Occipital lobe (tissue), 1 donor: ENCODE measurements at regions not wholly inside any gene's neighbourhood (a gene's known extent, or its start where the extent isn't known, plus 50 kb on each side); places are given as distances from the start of the nearest gene placed in this dataset.
"Not testable (repeated sequence)": the region's sequence is repeated elsewhere in the genome, so short reads cannot be mapped to it uniquely, and the experiment has no call there.

Experiments used
- DNase-seq: peaks from one replicate; lab custom pipeline; 2025; lab: John Stamatoyannopoulos, UW

DNA sequence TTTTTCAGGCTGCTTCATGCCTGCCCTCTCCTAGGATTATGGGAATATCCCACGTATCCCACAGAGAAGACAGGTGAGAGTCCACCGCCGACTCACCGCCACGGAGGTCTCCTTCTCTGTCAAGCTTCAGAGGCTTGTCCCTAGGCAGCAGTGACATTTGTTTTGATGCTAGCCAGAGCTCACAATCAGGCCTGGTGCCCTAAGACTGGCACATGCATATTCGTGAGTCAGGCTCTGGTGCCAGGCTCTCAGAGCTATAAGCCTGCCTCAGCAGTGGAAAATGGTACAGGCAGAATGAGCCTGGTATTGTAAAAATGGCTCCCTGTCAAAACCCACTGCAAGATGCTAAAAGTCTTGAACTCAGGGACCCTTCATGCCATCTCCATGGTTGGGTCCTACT, 65.5 kb downstream of the RBMY1A1 start:
- DNase-seq: no peak

DNA sequence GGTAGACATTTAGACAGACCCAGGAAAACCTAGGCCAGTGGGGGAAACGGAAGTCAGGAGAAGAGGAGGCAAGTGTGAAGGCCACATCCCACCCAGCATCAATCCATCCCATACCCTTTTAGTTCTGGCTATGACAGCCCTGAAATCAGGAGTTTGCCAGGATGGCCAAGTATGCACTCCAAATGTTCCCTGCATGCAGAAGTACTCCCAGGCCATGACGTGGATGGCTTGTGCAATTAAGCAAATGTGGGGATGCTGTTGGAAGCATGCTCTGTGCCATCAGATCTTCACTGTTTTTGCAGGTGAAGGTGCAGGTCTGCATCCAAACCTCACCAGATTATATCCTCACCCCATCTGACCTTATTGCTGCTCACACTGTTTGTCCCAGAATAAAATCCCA, 66.8 kb downstream of the RBMY1A1 start:
- DNase-seq: no peak

DNA sequence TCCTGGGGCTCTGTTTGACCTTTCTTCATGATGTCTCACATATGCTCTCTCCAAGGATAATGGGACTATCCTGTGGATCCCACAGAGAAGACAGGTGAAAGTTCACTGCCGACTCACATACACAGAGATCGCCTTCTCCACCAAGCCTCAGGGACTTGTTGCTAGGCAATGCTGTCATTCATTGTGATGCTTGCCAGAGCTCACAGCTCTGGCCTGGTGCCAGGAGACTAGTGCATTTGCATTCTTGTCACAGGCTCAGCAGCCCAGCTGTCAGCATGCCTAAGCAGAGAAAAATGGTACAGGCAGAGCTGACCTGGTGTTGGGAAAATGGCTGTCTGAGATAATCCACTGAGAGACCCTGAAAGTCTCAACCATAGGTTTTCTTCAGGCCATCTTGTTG, 67.9 kb downstream of the RBMY1A1 start:
- DNase-seq: peak; percentile 28

GRCh38 chrY:21636137-21636536, 101.5 kb downstream of the RBMY1A1 start:
- no peak for DNase-seq

DNA sequence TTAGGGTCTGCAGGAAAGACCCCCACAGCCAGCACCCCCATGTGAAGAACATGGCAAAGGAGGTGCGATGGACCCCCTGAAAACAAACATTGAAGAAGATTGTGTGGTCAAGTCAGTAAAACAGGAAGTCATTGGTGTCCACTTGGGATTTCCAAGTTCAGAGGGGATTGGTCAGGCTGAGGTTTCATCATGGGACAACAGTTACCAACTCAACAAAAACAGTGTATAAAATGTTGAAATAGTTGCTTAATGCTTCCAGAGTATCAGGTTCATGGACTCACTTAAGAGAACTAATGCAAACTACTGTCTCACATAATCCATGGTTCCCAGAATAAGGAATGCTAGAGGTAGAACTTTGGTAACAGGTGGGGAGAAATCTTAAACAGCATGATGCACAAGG, 115.8 kb downstream of the RBMY1A1 start:
- DNase-seq: no peak

DNA sequence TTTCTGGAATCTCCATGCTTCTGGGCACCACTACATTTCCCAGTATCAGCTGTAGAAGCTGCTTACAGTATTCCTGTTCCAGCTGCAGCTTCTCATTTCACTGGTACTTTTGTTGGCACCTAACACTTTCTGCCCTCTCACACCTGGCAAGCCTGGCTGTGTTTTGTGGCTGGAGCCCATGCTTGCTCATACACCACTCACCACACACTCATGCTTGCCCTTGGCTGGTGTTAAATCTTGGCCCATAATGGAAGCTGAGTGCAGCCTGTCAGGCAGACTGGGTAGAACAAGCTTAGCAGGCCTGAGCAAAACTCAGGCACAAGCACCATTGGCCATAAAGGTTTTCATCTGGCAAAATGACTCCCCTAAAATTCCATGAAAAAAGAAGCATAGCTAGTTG, 124.4 kb downstream of the RBMY1A1 start:
- DNase-seq: not testable (repeated sequence)

DNA sequence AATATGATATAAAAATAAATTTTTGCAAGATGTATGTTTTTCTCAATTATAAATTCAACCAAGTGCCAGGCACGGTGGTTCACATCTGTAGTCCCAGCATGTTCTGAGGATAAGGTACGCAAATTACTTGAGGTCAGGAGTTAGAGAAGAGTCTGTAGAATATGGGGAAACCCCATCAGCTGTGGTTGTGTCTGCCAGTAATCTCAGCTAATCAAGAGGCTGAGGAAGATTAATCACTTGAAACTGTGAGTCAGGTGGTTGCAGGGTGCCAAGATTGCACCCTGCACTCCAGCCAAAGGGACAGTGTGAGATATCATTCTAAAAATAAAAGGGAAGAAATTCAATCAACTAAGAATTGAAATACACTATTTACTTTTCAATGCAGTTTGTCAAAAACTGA, 144.9 kb downstream of the RBMY1A1 start:
- DNase-seq: not testable (repeated sequence)

GRCh38 chrY:21686369-21686768, 151.7 kb downstream of the RBMY1A1 start:
- not testable (repeated sequence) for DNase-seq

DNA sequence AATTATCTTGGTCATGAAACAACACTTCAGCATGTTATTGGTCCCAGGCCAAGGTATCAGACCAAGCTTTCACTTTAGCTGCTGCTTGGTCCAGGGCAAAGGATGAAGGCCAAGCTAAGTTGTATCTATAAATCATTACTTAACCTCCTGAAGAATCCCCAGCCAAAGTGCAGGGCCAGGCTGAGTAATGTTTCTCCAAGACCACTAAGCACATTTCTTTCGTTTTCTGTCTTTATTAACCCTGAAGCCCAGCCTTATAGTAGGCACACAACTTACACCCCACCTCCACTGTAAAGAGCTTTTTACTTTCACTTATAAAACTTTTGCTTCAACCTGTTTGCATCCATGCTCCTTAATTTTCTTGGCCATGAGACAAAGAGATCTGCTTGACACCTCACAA, 167.3 kb downstream of the RBMY1A1 start:
- DNase-seq: not testable (repeated sequence)

DNA sequence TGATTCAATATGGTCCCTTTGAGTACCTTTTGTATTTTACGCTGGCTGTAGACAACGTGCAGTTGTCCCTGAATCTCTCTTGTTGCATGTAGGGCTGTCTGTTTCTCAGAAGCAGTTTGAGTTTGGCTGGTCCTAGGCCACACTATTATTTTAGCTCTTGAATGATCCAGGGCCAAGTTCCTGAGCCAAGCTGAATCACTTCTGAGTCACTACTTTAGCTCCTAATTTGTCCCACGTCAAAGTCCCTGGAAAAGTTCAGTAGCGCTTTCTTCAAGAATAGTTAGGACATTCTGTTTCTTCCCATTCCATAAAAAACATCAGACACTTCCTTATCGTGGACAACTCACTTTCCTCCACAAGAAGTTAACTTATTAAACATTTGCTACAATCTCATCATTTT, 168.2 kb downstream of the RBMY1A1 start:
- peak; percentile 0 for DNase-seq

DNA sequence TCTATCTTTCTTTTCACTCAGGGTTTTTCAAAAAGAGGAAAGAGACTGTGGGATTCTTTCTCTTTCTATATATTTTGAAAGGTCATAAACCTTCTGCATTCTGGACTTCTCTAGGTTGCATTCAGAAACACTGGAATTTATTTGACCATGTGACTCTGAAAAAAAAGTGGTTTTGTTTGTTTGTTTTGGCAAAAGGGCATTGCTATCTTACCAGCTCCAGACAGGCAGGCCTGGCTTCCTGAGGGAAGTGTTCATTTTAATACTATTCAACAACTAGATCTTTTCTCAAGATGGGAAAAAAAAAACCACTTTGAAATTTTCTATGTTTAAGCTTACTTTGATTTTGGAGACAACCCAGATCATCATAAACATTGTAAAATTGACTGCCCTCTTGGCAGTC, 170.6 kb downstream of the RBMY1A1 start:
- DNase-seq: no peak

GRCh38 chrY:21706611-21707010, 171.9 kb downstream of the RBMY1A1 start:
- DNase-seq: not testable (repeated sequence)

GRCh38 chrY:21735489-21736060, 158.8 kb downstream of the RBMY1D start:
- not testable (repeated sequence) for DNase-seq

DNA sequence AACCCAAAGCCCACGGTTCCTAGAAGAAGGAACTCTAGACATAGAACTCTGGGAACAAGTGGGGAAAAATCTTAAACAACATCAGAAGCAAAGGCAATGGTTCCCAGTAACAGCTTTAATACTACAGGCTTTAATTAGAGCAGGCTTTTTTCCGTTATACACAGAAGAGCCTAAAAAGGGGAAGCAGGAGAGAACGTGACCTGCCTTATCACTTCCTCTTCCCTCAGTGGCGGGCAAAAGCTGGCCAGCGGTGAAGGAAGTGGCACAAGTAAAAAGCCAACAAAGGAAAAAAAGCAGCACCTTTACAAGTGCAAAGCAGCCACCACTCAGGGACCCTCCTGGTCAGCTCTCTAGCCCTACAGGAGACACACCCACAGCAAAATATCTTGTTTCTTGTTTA, 149.3 kb downstream of the RBMY1D start:
- not testable (repeated sequence) for DNase-seq

DNA sequence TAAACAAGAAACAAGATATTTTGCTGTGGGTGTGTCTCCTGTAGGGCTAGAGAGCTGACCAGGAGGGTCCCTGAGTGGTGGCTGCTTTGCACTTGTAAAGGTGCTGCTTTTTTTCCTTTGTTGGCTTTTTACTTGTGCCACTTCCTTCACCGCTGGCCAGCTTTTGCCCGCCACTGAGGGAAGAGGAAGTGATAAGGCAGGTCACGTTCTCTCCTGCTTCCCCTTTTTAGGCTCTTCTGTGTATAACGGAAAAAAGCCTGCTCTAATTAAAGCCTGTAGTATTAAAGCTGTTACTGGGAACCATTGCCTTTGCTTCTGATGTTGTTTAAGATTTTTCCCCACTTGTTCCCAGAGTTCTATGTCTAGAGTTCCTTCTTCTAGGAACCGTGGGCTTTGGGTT, 134.1 kb downstream of the RBMY1D start:
- not testable (repeated sequence) for DNase-seq

DNA sequence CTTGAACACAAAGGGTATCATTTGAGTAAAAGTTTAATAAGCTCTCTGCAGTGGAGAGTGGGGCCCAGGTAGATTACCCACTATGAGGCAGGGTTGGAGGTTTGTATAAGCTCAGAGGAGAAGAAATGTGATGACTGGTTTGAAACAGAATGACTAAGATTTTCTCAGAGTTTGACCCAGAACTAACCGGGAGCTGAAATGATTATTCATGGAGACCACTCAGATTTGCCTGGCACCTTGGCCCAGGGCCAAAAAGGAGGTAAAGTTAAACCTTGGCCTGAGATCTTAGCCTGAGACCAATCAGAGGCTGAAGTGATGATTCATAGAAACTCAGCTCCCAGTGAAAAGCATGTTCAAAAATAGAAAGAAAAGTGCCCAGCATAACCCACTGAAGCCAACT, 126.5 kb downstream of the RBMY1D start:
- not testable (repeated sequence) for DNase-seq

- not testable (repeated sequence) for DNase-seq
Observed at GRCh38 chrY:21782174-21782860, 112.0 kb downstream of the RBMY1D start.

DNA sequence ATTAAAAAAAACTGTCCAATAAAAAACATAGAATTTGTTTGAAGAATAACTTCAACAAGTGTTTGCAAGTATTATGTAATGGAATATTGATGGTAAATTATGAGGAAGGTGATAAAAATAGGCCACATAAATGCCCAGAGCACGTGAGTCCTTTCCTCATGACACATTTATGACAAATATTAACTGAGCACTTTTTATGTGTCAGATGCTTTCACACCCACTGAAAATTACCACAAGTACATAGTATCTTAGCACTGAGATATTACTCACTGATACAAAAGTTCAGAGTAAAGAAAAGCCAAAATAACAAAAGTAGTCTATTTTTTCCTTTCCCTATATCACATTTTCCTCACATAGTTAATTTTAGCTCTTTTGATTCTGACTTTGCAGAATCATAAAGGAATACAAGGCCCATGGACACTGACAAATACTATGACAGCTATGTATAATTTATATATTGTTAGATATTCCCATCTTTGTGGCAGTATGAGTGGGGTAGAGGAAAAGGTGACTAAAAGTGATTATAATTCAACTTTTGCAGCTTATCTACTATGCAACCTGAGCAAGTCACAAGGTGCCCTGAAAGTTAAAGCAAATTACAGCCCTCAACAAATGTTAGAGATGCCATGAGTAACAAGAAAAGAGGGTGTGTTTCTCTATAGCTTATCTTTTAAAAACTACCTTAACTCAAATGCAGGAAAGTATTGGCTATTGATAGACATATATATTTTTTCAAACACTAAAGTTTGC, 80.7 kb downstream of the RBMY1D start:
- no peak for DNase-seq

GRCh38 chrY:21814491-21814890, 79.8 kb downstream of the RBMY1D start:
- DNase-seq: no peak

DNA sequence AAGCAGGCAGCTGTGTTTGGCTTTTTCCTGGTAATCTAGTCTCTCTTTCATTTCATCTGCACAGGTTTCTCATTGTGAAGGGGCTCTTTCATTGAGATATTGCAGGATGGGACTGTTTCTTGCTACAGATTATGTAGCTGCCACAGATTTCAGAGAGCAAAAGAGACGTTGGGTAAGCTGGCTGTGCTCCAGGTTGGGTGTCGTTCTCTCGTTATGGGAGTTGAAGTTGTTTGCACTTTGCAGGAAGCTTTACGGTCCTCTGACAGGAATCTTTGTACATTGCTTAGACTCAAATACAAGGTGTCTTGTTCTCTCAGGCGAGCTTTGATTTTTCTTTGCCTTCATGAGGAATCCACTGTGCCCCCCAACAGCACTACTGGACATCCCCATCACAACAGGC, 72.4 kb downstream of the RBMY1D start:
- no peak for DNase-seq

DNA sequence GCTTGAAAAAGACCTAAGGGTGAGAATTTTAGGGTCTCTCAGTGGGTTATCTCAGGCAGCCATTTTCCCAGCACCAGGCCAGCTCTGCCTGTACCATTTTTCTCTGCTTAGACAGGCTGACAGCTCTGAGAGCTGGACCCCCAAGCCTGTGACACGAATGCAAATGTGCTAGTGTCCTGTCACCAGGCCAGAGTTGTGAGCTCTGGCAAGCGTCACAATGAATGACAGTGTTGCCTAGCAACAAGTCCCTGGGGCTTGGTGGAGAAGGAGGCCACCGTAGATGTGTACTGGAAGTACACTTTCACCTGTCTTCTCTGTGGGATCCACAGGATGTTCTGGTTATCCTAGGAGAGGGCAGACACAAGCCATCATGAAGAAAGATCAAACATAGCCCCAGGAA, 66.7 kb downstream of the RBMY1D start:
- no peak for DNase-seq
